GM18511 (cell line): ENCODE measurements at regions not wholly inside any gene's neighbourhood (a gene's known extent, or its start where the extent isn't known, plus 50 kb on each side); places are given as distances from the start of the nearest gene placed in this dataset.
"Not testable (repeated sequence)": the region's sequence is repeated elsewhere in the genome, so short reads cannot be mapped to it uniquely, and the experiment has no call there.

Source experiments
- ATAC-seq: cut with Tn5 transposase; IDR thresholded peaks from one replicate; pipeline ENCODE4 v1.9.1; 2021; ENCODE audit warnings: mild to moderate bottlenecking, moderate library complexity; ENCODE audit not compliant: unreplicated experiment

DNA sequence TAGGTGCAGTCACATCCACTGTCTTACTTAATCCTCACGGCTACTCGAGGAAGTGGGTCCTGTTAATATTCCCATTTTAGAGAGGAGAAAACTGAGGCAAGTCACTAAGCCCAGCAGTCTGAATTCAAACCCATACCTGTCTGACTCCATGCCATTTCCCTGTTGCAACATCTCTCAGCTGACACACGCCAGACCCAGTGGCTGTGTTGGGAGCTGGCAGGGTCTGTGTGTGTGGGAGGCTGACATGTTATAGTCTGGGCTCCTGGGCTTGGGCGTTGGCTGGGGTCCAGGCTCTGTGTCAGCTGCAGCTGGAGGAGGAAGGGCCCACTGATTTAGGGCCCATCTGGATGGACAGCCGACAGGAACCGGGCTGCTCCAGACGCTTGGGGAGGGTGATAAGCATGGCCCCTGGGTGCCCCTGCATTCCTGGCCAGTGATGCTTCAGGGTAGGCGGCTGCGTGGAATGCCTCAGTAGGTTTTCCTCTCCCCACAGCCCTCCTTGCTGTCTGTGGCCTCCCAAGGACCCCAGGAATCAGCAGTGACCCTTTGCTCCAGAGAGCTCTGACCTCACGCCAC is 562.5 kb downstream of the MN1 start:
- no peak for ATAC-seq

DNA sequence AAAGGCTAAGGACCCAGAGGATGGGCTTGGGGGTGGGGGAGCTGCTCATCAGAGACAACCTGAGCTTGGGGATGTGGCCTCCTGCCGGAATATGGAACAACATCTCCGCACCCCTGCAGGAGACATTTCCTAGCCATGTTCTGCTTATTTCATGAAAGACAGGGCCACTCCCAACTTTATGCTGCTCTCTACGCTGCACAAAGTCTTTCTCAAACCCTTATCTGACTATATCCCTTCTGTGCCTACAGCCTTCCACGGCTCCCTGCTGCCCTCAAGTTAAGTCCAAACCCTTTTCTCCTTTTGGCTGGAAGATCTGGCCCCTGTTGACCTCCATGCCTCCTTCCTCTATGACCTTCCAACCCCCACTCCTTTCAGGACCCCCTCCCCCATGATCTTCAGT is 562.0 kb downstream of the MN1 start:
- ATAC-seq = no peak

- ATAC-seq = no peak
These were observed 561.1 kb downstream of the MN1 start for GRCh38 chr22:27240298-27241075.

DNA sequence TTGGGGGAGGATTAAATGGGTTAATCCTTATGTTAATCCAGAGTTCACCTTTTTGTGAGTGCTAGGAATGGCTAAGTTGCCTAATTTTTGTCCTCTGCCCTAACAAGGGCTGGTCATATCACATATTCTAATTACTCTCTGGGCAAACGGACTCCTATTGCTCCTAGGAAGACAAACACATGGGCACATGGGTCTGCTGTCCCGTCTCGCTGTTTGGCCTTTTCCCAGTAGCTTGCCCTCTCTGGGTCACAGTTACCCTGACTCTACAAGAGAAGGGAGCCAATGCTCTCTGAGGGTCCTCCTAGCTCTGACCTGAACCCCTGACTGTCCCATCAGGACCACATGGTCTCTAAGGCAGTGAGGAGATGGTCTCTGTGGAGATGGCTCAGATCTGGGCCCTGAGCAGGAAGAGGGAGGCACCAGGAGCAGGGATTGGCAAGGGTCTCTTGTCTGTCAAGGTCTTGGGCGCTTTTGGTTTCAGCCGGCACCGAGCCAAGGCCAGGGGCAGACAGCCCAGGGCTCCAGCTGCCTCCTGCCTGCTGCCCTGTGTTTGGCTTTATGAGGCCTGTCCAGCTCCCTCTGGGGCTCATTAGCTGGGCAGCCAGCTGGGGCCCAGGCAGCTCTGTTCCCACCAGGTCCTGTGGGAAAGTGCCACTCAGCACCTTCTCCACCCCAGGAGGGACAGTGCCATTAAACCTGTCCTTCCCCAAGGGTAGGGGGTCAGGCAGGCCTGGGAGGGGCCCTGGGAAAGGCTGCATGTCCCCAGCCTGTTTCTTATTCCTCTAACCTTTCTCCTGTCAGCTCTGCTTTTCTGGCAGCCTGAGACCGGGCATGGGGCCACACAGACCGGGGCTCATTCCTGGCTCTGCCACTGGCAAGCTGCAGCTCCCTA is 559.9 kb downstream of the MN1 start:
- no peak for ATAC-seq

- ATAC-seq = no peak
These were observed 559.1 kb downstream of the MN1 start for GRCh38 chr22:27242474-27242873.

- ATAC-seq = no peak
These were observed 558.5 kb downstream of the MN1 start for GRCh38 chr22:27242917-27243589.

DNA sequence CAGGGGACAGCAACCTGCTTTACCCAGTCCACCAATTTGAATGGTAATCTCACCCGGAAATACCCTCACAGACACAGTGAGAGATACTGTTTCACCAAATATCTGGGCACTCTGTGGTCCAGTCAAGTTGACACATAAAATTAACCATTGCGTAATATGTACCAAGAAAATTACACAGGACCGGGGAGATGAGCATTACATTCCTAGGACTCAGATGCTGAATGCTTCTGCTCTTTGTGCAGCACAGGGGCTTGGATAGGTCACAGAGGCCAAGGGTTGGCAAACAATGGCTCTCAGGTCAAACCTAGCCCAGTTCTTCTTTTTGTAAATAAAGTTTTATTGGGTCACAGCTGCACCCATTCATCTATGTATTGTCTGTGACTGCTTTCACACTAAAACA is 557.2 kb downstream of the MN1 start:
- ATAC-seq = no peak

GRCh38 chr22:27245056-27245455 is 556.5 kb downstream of the MN1 start:
- no peak for ATAC-seq

- no peak for ATAC-seq
These were observed 555.0 kb downstream of the MN1 start for GRCh38 chr22:27246558-27246957.

- no peak for ATAC-seq
These were observed 553.7 kb downstream of the MN1 start for GRCh38 chr22:27247701-27248434.

DNA sequence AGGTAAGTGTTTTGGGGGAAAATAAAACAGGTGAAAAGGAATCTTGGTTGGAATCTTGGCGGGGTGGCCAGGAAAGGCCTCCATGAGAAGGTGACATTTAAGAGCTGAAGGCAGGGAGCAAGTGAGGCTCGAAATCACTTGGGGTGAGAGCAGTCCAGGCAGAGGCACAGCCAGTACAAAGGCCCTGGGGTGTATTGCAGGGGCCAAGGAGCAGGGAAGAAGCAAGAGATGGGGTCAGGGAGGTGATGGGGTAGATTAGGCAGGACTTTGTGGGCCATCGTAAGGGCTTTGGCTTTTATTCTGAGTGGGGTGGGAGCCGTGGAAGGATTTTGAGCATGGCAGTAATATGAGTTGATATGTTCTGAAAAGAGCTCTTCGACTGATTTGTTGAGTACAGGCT is 551.1 kb downstream of the MN1 start:
- no peak for ATAC-seq

GRCh38 chr22:27250886-27251285 is 550.7 kb downstream of the MN1 start:
- ATAC-seq = no peak

DNA sequence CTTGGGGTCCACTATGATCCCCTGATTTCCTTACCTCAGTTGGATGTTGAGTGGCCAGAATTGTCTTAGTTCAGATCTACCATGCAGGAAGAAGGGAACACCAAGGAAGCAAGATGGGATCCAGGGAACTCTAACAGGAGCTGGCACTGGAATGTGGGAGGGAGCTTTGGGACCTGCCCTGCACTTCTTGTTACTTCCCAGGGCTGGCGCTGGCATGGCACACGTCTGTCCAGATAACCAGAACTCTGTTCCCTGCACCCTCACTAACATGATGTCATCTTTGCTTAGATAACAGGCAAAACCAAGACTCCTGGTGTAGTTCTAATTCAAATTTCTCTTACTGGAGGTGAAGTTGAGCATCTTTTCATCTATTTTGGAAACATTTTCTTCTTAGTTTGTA is 550.0 kb downstream of the MN1 start:
- no peak for ATAC-seq

DNA sequence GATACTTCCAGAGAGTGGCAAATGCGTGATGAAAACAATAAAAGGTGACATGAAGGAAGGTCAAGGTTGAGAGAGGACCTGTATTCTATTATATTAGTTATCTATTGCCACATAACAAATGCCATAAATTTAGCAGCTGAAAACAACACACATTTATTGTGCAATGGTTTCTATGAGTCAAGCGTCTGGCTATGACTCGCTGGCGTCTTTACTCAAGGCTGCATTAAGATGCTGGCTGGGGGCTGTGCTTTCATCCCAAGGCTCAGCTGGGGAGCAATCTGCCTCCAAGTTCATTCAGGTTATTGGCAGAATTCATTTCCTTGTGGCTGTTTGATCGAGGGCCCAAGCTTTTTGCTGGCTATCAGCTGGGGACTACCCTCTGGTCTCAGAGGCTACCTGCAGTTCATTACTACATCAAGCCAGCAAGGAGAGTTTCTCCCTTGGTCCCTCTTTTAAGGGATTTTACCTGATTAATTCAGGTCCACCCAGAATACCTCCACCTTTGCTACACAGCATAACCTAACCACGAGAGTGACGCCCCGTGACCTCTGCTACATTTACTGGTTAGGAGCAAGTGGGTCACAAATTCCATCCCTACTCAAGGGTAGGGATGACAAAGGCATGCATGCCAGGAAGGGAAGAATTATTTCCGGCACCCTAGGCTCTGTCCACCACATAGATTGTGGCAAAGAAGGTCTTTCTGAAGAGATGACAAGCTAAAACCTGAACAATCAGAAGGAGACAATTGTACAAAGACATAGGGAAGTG is 549.1 kb downstream of the MN1 start:
- no peak for ATAC-seq

- no peak for ATAC-seq
These were observed 548.3 kb downstream of the MN1 start for GRCh38 chr22:27253108-27253902.

DNA sequence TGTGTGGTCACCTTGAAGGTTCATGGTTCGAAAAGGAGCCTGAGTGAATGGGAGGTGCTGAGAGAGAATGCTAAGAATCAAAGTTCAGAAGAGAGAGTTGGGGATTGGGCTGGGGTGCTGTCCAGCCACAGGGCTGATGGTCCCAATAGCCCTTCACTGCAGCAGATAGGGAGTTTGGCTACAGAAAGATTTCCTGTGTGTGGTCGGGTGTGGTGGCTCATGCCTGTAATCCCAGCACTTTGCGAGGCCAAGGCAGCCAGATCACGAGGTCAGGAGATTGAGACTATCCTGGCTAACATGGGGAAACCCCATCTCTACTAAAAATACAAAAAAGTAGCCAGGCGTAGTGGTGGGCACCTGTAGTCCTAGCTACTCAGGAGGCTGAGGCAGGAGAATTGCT is 547.5 kb downstream of the MN1 start:
- not testable (repeated sequence) for ATAC-seq

DNA sequence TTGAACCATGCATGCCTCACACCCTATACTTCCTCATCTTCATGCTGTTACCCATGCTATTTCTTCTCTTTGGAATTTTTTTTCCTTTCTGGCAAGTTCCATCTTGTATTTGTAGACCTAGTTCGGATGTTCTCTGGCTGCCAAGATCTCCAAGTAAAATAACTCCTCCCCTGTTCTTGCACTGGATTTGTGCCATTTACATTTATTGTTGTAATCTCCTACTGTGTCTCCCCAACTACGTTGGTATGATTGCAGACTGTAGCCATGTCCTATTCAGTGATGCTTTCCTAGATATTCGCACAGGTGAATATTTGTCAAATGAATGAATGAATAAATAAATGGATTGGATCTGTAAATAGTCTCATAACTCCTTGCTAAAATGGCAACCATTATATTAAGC is 546.0 kb downstream of the MN1 start:
- ATAC-seq = no peak

GRCh38 chr22:27257987-27258386 is 543.6 kb downstream of the MN1 start:
- no peak for ATAC-seq

DNA sequence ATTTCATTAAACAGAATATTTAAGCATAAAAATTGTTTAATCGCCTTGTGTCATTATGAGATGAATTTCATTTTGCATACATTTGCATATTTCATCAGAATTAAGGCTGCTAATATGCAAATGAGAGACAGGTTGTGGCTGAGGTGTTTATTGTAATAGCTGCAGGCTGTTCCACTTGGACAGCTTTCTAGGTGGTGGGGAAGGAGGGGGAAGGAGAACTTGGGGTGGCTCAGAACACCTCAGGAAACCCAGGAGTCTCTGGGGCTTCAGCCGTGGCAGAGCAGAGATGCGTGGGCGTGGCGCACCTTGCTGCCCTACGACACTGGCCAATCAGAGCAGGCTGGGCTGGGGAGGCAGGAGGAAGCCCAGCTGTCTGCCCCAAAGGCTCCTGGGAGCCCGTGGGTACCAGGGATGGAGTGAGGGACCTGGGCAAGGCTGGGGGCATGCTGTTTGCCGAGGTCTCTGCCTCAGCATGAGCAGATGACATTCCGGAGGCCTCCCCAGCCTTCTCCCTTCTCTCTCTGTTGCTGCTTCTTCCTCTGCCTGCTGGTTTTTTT is 542.9 kb downstream of the MN1 start:
- no peak for ATAC-seq
